Heart left ventricle (tissue), 13 donors: ENCODE measurements at regions not wholly inside any gene's neighbourhood (a gene's known extent, or its start where the extent isn't known, plus 50 kb on each side); places are given as distances from the start of the nearest gene placed in this dataset.

Experiments
- CTCF ChIP-seq, 12 donors: fragments of 200-600 bp; sonication (generic) in 4 of 12; IDR thresholded peaks; one replicate each; pipeline versions ENCODE4 v1.5.0 to v1.8.0; 2018 to 2022; ENCODE audit warnings: antibody characterized with exemption in 12 of 12, mild to moderate bottlenecking in 5 of 12
- POLR2A ChIP-seq, 2 donors: fragments of 450-650 bp; IDR thresholded peaks; one replicate each; pipeline ENCODE4 v1.6.1; 2017; ENCODE audit warnings: antibody characterized with exemption in 2 of 2, mild to moderate bottlenecking in 2 of 2, moderate library complexity in 2 of 2
- donor health status: ischemic (EF 13 %, LVEDD 7.1; RV severe dilation, severe dysfunction).
- donor health status: DM: no; HTN: yes; CAD: no.
- donor health status: DM: no; HTN: no; CAD: no.
- donor health status: ischemic (EF 25% LVEDD 6.9; RV normal size, moderate dysfunction).
- donor health status: ischemic (EF 25% LVEDD 5.7; RV mildly dilated, moderate dysfunction).
- donor health status: ischemic (EF 35%, LVEDD 5.7; RV mildly dilated, moderate dysfunction).
- donor health status: nonischemic (EF 11% LVEDD 7.7; RV severe dilation, severe dysfunction).
- donor health status: DM: yes; HTN: yes; CAD: no.
- donor health status: PGD.
- donor health status: ischemic (EF 29% LVEDD 5.4; RV normal size, mild dysfunction).
- donor health status: nonischemic (EF 23%, LVEDD 6.1; RV moderate dilation, normal function).

GRCh38 chr9:90969021-90969675, 167.5 kb downstream of the SYK start:
- TF ChIP-seq CTCF (IDR thresholded peaks at IDR 0.05) (no peak), POLR2A (IDR thresholded peaks at IDR 0.05) (no peak)
